NCI-H2196 (cell line): ENCODE measurements at regions not wholly inside any gene's neighbourhood (a gene's known extent, or its start where the extent isn't known, plus 50 kb on each side); places are given as distances from the start of the nearest gene placed in this dataset.
"Not testable (repeated sequence)": the region's sequence is repeated elsewhere in the genome, so short reads cannot be mapped to it uniquely, and the experiment has no call there.

Source experiments
- DNase-seq: peaks from one replicate; lab custom pipeline; 2025; ENCODE audit not compliant: unreplicated experiment; lab: John Stamatoyannopoulos, UW

DNA sequence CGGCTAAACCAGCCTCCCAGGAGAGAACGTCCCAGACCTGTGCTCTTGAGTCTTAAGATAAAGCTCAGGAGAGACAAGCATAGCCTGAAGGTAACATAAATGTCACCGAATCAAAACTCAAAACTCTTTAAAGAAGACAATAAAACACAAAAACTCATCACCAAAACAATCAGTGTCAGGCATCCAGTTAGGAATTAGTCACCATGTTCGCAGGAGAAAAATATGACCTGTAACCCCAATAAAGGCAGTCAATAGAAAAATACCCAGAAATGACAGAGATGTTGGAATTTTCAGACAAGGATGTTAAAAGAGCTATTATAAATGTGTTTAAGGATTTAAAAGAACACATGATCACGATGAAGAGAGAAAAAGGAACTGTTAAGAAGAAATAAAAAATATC is 352.4 kb downstream of the BRD1 start:
- no peak for DNase-seq

- no peak for DNase-seq
Measured at GRCh38 chr22:49473286-49473685, 354.4 kb downstream of the BRD1 start.

GRCh38 chr22:49470741-49471503 is 356.8 kb downstream of the BRD1 start:
- DNase-seq: no peak

- no peak for DNase-seq
Measured at GRCh38 chr22:49469896-49470740, 357.6 kb downstream of the BRD1 start.

DNA sequence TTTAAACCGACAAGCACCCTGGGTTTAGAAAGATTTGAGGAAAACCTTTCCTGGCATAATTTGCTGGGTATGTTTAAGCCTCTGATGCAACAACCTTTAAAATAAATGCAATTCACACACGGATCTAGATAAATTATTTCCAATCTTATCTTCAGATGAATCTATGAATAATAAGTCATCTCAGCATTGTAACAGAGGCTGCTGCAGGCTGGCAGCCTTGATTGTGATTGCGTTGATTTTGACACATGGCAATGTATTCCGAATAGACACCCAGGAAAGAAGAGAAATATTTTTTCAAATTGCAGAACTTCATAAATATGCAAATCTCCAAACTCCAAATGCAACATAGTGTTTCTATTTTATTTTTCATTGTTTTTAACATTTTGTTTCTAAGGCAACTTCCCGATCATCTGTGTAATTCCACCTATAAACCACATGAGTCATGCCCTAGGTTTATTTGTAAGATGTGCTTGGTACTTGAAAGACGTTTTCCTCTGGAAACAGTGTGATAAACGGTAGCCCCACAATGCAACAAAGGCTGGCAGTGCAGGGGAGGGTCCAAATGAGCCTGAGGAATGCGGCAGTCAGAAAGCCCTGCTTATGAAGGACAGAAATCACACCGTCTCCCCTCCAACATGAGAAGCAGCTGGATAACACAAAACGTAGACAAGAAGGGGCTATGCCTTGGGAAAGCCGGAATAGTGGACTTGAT is 359.0 kb downstream of the BRD1 start:
- DNase-seq: no peak

DNA sequence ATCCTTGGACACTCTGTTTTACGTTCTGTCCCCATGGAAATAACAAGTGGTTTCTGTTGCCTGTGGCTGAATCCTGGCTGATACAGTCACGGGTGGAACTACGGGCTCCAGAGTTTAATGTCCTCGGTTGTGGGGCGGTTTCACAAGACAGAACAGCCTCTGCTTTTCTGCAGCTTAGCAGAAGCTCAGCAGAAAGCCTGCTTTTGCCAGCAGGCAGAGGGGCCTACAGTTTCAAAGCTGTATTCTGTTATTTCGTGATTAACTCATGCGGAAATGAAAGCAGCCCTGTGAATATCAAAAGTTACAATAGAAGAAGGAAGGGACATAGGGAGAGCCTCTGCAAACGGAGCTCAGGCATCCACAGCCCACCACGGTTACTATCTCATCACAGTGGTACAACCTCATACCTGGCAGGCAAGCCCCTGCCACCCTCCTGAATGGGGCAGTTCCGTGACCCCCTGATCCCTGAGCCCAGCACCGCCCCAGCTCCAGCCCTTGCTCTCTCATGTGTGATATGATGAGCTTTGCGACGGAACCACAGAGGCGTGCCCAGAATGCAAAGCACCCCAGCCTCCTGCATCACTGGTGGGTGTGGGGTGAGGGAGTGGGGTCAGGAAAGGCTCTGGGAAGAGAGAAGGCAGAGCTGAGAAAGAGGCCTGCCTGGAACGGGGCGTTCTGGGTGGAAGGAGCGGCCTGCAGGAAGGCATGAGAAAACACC is 360.6 kb downstream of the BRD1 start:
- DNase-seq: no peak

- DNase-seq: no peak
Measured at GRCh38 chr22:49464037-49464436, 363.6 kb downstream of the BRD1 start.

- no peak for DNase-seq
Measured at GRCh38 chr22:49462795-49463194, 364.9 kb downstream of the BRD1 start.

- no peak for DNase-seq
Measured at GRCh38 chr22:49462291-49462690, 365.4 kb downstream of the BRD1 start.

DNA sequence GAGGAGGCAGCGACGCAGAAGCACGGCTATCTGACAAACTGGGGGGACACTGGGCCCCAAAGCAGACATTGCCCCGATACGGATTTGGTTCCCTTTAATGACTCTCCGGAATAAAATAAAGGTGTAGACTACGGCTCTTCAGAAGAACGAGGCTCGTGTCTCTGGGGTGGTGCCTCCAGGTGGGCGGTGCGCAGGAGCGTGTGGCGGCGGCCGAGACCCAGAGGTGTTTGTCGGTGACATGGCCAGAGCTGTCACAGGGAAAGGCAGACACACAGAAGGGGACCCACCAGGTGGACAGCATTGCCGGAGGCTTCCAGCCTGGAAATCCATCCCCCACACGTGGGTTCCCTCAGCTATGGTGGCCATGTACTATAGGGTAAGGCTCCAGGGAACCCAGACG is 366.0 kb downstream of the BRD1 start:
- no peak for DNase-seq

DNA sequence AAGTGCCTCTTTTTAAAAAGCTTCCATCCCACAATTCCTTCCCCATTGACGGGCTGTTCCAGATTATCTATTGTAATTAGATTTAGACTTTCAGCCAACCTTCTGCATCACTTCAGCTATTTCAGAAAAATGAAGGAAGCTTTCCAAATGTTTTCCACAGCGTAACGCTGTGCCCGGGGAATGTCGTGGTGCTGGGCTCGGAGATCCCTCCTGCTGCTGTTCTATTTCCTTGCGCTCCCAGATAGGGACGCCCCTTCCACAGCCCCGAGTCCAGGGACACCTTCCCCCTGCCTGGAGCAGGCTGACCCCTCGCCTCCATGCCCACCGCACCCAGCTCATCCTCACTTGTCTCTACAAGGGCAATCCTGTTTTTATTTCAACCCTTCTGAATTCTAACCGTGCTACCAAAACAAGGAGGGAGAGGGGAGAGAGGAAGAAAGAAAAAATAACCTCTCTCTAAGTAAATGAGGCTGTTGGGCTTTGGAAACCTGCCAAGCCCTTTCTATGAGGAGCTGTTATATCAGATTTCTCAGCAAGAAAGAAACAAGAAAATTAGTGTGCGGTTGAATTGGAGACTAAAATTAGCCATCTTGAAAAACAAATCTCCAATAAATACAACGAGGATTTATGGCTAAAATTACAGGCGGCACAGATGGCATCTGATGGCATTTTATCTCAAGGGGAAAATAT is 366.9 kb downstream of the BRD1 start:
- no peak for DNase-seq

- DNase-seq: no peak
Measured at GRCh38 chr22:49460091-49460490, 367.6 kb downstream of the BRD1 start.

GRCh38 chr22:49458708-49459099 is 369.0 kb downstream of the BRD1 start:
- no peak for DNase-seq

DNA sequence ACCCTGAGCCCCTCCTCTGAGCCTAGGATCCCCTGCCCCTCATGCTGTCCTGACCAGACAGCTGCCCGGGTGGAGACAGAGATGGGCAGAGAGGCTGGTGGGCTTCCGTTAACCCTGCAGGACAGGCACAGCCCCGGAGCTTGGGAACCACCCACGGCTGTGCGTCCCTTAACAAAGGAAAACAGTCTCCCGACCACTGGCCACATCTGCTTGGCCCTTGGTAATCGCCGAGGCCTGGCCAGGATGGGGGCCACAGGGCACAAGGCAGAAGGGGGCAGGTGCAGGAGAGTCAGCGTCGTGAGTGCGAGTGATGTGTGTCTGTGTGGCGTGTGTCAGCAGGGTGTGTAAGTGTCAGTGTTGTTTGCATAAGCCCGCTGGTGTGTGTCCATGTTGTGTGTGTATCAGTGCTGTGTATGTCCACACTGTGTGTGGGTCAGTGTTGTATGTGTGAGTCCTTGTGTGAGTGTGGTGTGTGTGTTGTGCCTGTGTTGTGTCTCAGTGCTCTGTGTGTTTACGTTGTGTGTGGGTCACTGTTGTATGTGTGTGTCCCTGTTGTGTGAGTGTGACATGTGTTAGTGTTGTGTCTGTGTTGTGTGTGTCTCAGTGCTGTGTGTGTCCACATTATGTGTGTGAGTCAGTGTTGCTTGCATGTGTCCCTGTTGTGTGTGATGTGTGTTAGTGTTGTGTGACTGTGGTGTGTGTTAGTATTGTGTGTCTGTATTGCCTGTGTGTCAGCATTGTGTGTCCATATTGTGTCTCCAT is 369.5 kb downstream of the BRD1 start:
- DNase-seq: no peak

DNA sequence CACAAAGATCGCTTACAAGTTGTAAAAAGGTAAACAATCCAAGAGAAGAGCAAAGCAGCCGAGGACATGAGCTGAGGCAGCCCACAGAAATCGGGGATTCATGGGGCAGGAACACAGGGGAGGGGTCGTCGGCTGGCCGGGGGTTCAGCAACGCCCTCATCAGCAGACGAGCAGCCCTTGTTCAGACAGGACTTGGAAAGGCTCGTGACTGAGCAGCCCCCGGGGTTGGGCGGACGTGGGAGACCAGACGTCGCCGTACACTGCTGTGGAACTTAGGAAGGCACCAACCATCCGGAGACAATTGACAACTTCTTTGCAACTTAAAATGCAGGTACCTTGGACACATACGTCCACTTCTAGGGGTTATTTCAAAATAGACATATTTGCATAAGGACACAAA is 370.5 kb downstream of the BRD1 start:
- DNase-seq: no peak

DNA sequence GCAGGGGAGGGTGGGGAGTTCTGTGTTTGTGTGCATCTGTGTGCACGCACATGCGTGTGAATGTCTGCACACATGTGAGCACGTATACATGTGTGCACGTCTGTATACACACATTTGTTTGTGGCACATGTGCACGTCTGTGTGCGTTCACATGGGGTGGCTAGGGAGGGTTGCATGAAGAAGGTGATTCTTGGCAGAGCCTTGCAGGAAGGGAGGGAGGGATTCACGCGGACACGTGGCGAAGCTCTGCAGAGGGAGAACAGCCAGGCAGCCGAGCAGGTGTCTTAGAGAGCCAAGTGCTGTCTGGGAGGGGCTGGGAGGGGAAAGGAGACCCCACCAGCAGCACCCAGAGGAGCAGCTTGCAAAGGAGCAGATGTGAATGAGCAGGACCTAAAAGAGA is 372.1 kb downstream of the BRD1 start:
- no peak for DNase-seq

DNA sequence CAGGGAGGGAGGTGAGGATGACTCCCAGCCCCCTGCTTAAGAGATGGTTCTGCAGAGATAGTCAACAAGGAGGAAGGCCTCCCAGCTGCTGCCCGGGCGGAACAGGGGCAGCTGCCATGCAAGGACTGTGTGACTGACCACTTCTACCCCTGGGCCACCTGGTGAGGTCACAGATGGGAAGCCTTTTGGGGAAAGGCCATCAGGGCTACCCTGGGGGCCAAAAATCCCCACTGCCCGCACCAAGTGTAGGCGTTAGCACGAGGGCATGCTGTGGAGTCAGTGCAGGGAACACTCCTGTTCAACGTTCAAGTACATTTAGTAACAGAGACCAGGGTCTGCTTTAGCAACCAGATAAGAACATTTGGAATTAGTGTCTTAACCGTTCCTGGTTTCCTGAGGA is 372.9 kb downstream of the BRD1 start:
- no peak for DNase-seq

DNA sequence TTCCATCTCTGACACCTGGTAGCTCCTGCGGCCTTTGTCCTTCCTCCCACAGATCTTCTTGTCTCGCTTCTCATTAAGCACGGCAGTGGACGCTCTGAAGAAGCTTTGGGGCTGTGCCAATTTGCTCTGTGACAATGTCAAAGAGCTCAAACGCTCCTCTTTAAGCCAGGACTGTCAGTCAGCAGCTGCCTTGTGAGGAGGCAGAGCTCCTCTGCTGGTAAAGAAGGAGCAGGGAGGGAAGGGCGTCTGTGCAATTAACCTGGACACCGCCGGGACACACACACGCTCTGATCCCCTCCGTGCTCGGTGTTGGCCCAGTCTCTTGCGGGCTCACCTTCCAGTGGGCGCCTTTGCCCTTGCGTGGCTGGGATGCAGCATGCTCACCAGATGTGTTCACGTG is 373.9 kb downstream of the BRD1 start:
- no peak for DNase-seq

- DNase-seq: not testable (repeated sequence)
Measured at GRCh38 chr22:49453019-49453418, 374.7 kb downstream of the BRD1 start.
